Hepatocyte (in vitro differentiated cells): ENCODE measurements at regions not wholly inside any gene's neighbourhood (a gene's known extent, or its start where the extent isn't known, plus 50 kb on each side); places are given as distances from the start of the nearest gene placed in this dataset.
"Not testable (repeated sequence)": the region's sequence is repeated elsewhere in the genome, so short reads cannot be mapped to it uniquely, and the experiment has no call there.

ENCODE experiments used
- DNase-seq: peaks from one replicate; pipeline ENCODE4 v3.0.0-alpha.2; 2016; ENCODE audit warnings: low spot score
- H2AFZ ChIP-seq: fragments of 200-600 bp; sonication (generic); 2 replicates; pipeline ENCODE4 v1.6.0; 2016; ENCODE audit warnings: antibody characterized with exemption, mild to moderate bottlenecking
- H3K27ac ChIP-seq: fragments of 200-600 bp; sonication (generic); 2 replicates; pipeline ENCODE4 v1.5.1; 2016; ENCODE audit warnings: mild to moderate bottlenecking
- H3K27me3 ChIP-seq: fragments of 200-600 bp; sonication (generic); 2 replicates; pipeline ENCODE4 v1.6.1; 2016
- H3K36me3 ChIP-seq: fragments of 200-600 bp; sonication (generic); replicated peaks from 2 replicates; pipeline ENCODE4 v1.5.1; 2016; ENCODE audit warnings: low read depth; ENCODE audit not compliant: insufficient read depth
- H3K4me1 ChIP-seq: fragments of 200-600 bp; sonication (generic); 2 replicates; pipeline ENCODE4 v1.5.1; 2016; ENCODE audit warnings: mild to moderate bottlenecking, moderate library complexity; ENCODE audit not compliant: insufficient read depth
- H3K4me2 ChIP-seq: fragments of 200-600 bp; sonication (generic); 2 replicates; pipeline ENCODE4 v1.6.0; 2016
- H3K4me3 ChIP-seq: fragments of 200-600 bp; sonication (generic); 2 replicates; pipeline ENCODE4 v1.5.1; 2016; ENCODE audit warnings: mild to moderate bottlenecking
- H3K79me2 ChIP-seq: fragments of 200-600 bp; sonication (generic); 2 replicates; pipeline ENCODE4 v1.6.0; 2017; ENCODE audit warnings: mild to moderate bottlenecking
- H3K9me2 ChIP-seq: fragments of 200-600 bp; sonication (generic); replicated peaks from 2 replicates; pipeline ENCODE4 v1.6.0; 2017; ENCODE audit warnings: mild to moderate bottlenecking; ENCODE audit not compliant: insufficient read depth
- H3K9me3 ChIP-seq: fragments of 200-600 bp; sonication (generic); 2 replicates; pipeline ENCODE4 v1.5.1; 2016; ENCODE audit warnings: low read depth, mild to moderate bottlenecking
- H4K20me1 ChIP-seq: fragments of 200-600 bp; sonication (generic); 2 replicates; pipeline ENCODE4 v1.6.0; 2016; ENCODE audit warnings: mild to moderate bottlenecking; ENCODE audit not compliant: insufficient read depth, poor library complexity, severe bottlenecking
- CTCF ChIP-seq: fragments of 200-600 bp; sonication (generic); IDR thresholded peaks from 2 replicates; pipeline ENCODE4 v1.5.1; 2016; ENCODE audit warnings: antibody characterized with exemption, mild to moderate bottlenecking; ENCODE audit not compliant: poor library complexity
- EZH2 ChIP-seq: fragments of 200-600 bp; sonication (generic); IDR thresholded peaks from 2 replicates; pipeline ENCODE4 v1.6.1; 2016; ENCODE audit warnings: antibody characterized with exemption, mild to moderate bottlenecking, borderline replicate concordance
- EZH2phosphoT487 ChIP-seq: fragments of 200-600 bp; sonication (generic); IDR thresholded peaks from one replicate; pipeline ENCODE4 v1.6.1; 2018; ENCODE audit warnings: antibody characterized with exemption, mild to moderate bottlenecking, low read depth, moderate library complexity; ENCODE audit not compliant: unreplicated experiment, severe bottlenecking
- WGBS: methylation state at CpG from one replicate; pipeline ENCODE4 v1.1.6; 2016; ENCODE audit warnings: low lambda C conversion rate; ENCODE audit errors: missing lambda C conversion rate; 5-methylcytosine and 5-hydroxymethylcytosine counted together

- Histone ChIP-seq H3K36me3 (no peaks in the 10 kb centered on the region), H3K9me3 (no peaks in the 10 kb centered on the region), H3K4me1 (peaks cover 15% of the 10 kb centered on the region), H3K4me2 (peak overlapping the region; percentile 61), H3K27me3 (no peaks in the 10 kb centered on the region), H2AFZ (no peak overlapping the region), H3K27ac (peak overlapping the region; percentile 2), H4K20me1 (no peaks in the 10 kb centered on the region), H3K4me3 (no peak overlapping the region), H3K79me2 (no peaks in the 10 kb centered on the region), H3K9me2 (no peaks in the 10 kb centered on the region)
- 59% methylated on average over 2 of the region's 2 CpGs for WGBS
- TF ChIP-seq EZH2, result no peak
- no peak for TF ChIP-seq EZH2phosphoT487
- DNase-seq, result no peak
Measured at GRCh38 chr9:28136113-28136512, 562.8 kb upstream of the C9orf72 start.

- not testable (repeated sequence) for H3K9me3 ChIP-seq, H3K27ac ChIP-seq, H2AFZ ChIP-seq, H3K79me2 ChIP-seq, H3K4me1 ChIP-seq, H4K20me1 ChIP-seq, H3K9me2 ChIP-seq, H3K4me2 ChIP-seq, H3K27me3 ChIP-seq, DNase-seq, H3K36me3 ChIP-seq, H3K4me3 ChIP-seq
- WGBS, result 97% methylated on average over 12 of the region's 15 CpGs
Measured at GRCh38 chr9:28147430-28147829, 574.1 kb upstream of the C9orf72 start.

GRCh38 chr9:28147923-28148597 is 574.8 kb upstream of the C9orf72 start:
- WGBS, result 95% methylated on average over 18 of the region's 18 CpGs
- H3K4me2 ChIP-seq, H3K79me2 ChIP-seq, H2AFZ ChIP-seq, H4K20me1 ChIP-seq, H3K9me2 ChIP-seq, H3K36me3 ChIP-seq, H3K4me1 ChIP-seq, DNase-seq, H3K4me3 ChIP-seq, H3K27ac ChIP-seq, H3K27me3 ChIP-seq, H3K9me3 ChIP-seq: not testable (repeated sequence)

DNA sequence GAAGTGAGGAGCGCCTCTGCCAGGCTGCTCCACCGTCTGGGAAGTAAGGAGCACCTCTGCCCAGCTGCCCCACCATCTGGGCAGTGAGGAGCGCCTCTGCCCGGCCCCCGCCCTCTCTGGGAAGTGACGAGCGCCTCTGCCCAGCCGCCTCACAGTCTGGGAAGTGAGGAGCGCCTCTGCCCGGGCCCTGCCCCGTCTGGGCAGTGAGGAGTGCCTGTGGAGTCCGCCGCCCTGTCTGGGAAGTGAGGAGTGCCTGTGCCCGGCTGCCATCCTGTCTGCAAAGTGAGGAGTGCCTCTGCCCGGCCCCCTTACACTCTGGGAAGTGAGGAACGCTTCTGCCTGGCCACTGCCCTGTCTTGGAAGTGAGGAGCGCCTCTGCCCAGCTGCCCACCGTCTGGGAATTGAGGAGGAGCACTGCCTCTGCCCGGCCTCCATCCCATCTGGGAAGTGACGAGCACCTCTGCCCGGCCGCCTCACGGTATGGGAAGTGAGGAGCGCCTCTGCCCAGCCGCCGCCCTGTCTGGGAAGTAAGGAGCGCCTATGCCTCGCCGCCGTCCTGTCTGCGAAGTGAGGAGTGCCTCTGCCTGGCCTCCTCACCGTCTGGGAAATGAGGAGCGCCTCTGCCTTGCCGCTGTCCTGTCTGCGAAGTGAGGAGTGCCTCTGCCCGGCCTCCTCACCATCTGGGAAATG is 576.2 kb upstream of the C9orf72 start:
- H3K9me2 ChIP-seq, H3K36me3 ChIP-seq, H3K4me3 ChIP-seq, H3K79me2 ChIP-seq, H2AFZ ChIP-seq, H3K27ac ChIP-seq, H3K27me3 ChIP-seq, H3K4me1 ChIP-seq, DNase-seq, H4K20me1 ChIP-seq, H3K9me3 ChIP-seq, H3K4me2 ChIP-seq: not testable (repeated sequence)
- 96% methylated on average over 19 of the region's 36 CpGs for WGBS

DNA sequence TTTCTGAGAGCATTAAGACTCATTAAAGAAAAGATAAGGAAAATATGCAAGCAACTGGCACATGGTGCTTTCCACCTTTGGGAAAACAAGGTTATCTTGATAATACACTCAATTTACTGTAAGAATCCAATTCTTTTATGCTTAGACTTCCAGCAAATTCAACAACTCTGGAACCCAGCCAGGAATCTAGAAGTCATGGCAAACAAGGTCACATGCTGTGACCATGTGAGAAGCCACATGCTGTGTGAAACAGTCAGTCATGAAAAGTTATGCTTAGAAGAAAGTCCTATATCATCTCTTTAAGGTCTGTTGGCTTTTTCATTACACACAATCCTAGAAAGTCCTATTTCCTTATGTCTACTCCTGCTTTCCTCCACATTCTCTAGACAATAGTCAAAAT is 581.8 kb upstream of the C9orf72 start:
- Histone ChIP-seq H3K4me3 (no peak overlapping the region), H3K27me3 (no peaks in the 10 kb centered on the region), H3K27ac (peak overlapping the region; percentile 3), H3K36me3 (no peaks in the 10 kb centered on the region), H4K20me1 (no peaks in the 10 kb centered on the region), H2AFZ (no peak overlapping the region), H3K79me2 (no peaks in the 10 kb centered on the region), H3K4me1 (no peaks in the 10 kb centered on the region), H3K4me2 (no peak overlapping the region), H3K9me3 (no peaks in the 10 kb centered on the region), H3K9me2 (no peaks in the 10 kb centered on the region)
- TF ChIP-seq EZH2 (no peak), CTCF (no peak), EZH2phosphoT487 (no peak)
- DNase-seq, result peak; percentile 44
